GM19035 (cell line): ENCODE measurements at regions not wholly inside any gene's neighbourhood (a gene's known extent, or its start where the extent isn't known, plus 50 kb on each side); places are given as distances from the start of the nearest gene placed in this dataset.
"Not testable (repeated sequence)": the region's sequence is repeated elsewhere in the genome, so short reads cannot be mapped to it uniquely, and the experiment has no call there.

ENCODE experiments used
- ATAC-seq: cut with Tn5 transposase; IDR thresholded peaks from one replicate; pipeline ENCODE4 v1.9.1; 2021; ENCODE audit not compliant: unreplicated experiment

GRCh38 chr3:80668100-80668499, 900.3 kb upstream of the ROBO1 start:
- ATAC-seq, result no peak

DNA sequence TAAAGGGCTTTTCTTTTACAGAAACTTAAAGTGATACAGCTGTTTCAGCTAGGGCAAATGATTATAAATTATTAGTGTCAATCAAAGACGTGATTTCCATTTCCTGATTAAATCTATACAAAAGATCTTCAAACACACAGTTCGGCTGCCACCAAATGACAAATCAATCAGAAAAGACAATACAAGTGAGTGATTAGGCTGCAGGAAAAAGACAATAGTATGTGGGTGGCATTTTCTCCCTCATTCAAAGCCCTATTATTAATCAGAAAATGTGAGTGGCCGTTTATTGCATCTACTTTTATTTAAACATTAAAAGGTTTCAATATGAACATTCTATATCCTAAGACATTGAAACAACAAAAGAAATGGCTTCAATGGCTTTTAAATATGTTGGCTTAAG, 895.6 kb upstream of the ROBO1 start:
- no peak for ATAC-seq

DNA sequence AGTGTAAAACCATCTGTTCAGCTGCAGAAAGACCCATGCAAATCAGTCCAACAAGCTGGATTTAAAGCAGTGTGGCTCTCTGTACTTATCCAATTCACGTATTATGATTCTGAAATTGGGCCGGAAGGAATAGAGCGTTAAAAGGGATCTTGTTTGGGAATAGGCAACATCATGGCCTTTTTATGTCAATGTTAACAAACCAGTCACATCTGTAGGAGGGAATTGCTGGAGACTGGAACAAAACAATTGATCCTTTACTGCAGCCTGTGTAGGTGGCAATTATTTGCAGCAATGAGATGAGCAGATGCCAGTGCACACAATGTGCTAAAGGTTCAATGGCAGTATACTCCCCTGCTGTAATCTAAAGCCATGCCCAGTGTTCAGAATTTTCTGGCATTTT, 887.4 kb upstream of the ROBO1 start:
- no peak for ATAC-seq

GRCh38 chr3:80649170-80649569, 881.4 kb upstream of the ROBO1 start:
- ATAC-seq, result no peak

DNA sequence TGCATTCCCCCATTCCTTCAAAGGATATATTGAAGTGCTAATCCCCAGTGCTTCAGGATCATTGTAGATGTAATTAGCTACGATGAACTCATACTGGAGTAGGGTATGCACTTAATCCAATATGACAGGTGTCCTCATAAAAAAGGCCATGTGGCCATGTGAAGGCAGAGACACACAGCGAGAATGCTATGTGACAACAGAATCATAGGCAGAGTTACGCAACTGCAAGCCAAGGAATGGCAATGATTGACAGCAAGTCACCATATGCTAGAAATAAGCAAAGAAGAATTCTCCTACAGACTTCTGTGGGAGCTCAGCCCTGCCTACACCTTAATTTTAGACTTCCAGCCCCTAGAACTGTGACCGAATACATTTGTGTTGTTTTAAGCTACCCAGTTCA, 875.6 kb upstream of the ROBO1 start:
- ATAC-seq, result no peak

- no peak for ATAC-seq
Measured at GRCh38 chr3:80618295-80619256, 850.8 kb upstream of the ROBO1 start.

DNA sequence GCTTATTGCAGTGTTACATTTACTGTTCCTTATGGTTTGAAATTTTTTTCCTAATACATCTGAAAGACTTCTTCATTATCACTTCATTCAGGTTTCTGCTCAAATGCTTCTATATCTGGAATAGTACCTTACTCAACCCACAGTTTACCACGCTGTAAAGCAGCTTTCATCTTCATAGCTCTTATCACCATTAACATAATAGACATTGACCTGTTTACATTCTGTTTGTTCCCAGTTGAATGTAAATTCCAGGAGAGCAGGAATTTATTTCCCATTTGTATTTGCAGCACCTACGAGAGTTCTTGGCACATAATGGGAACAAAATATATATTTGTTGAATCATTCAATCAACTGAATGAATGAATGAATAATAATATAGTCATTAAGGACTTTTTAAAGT, 844.6 kb upstream of the ROBO1 start:
- ATAC-seq, result no peak

DNA sequence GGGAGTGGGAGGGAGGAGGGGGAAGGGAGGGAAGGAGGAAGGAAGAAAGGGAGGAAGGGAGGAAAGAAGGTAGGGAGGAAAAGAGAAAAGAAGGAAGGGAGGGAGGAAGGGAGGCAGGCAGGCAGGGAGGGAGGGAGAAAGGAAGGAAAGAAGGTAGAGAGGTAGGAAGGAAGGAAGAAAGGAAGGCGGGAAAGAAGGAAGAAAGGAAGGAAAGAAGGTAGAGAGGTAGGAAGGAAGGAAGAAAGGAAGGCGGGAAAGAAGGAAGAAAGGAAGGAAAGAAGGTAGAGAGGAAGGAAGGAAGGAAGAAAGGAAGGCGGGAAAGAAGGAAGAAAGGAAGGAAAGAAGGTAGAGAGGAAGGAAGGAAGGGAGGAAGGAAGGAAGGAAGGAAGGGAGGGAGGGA, 840.3 kb upstream of the ROBO1 start:
- not testable (repeated sequence) for ATAC-seq

GRCh38 chr3:80606073-80606472, 838.3 kb upstream of the ROBO1 start:
- no peak for ATAC-seq

- no peak for ATAC-seq
Measured at GRCh38 chr3:80601479-80601878, 833.7 kb upstream of the ROBO1 start.

GRCh38 chr3:80592792-80593191, 825.0 kb upstream of the ROBO1 start:
- no peak for ATAC-seq

DNA sequence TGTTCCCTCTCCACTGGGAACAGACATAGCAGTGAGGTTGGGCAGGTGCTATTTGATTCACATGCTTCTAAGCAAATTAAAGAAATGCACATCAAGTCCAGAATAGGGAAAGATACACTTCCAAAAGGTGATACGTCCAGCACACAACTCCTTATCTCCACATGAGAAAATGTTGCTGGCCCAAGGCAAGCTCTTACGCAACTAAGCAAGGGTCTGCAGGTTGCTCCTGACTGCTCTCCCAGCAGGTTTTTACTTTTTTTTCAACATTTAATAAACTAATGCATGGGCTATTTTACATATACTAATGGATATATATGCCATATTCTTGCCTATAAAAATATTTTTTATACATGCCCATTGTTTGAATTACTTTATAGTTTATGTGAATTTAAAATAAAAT, 818.5 kb upstream of the ROBO1 start:
- no peak for ATAC-seq

GRCh38 chr3:80580146-80580545, 812.3 kb upstream of the ROBO1 start:
- ATAC-seq, result no peak

DNA sequence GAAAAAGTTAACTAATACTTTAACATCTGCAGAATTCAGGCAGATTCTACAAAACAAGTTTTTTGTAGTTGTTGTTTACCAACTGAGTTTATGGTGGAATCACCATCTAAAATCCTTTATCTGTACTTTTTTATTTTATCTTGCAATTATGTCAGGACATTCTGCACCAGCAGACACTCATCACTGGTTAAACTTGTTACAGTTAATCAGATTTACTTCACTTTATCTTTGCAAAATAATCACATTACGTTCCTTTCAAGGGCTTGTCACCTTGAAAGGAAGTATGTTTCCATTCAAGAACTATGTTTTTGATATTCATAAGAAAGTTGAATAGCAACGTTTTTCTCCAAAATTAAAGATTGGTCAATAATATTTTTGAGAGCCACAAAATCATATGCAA, 796.6 kb upstream of the ROBO1 start:
- no peak for ATAC-seq

- no peak for ATAC-seq
Measured at GRCh38 chr3:80559701-80560100, 791.9 kb upstream of the ROBO1 start.

- no peak for ATAC-seq
Measured at GRCh38 chr3:80556763-80557162, 789.0 kb upstream of the ROBO1 start.

GRCh38 chr3:80554304-80554703, 786.5 kb upstream of the ROBO1 start:
- ATAC-seq, result no peak

GRCh38 chr3:80553211-80553610, 785.4 kb upstream of the ROBO1 start:
- ATAC-seq, result no peak

DNA sequence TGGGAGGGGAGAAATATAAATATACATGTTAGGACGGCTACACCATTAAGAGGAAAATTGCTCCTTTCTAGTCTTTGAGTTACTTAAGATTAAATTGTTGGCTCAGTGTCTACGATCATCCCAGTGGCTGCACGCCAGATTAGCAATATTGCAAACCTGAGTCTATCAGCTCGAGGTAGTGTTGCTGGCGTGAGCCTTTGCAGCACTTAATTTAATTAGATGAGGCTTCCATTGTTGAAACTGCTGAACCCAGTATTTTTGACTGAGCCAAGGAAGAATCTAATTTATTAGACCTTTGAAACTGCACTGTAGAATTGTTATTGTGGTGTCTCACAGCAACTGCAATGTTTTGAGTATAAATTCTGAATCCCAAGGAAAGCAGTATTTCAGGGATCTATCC, 782.4 kb upstream of the ROBO1 start:
- ATAC-seq, result no peak

DNA sequence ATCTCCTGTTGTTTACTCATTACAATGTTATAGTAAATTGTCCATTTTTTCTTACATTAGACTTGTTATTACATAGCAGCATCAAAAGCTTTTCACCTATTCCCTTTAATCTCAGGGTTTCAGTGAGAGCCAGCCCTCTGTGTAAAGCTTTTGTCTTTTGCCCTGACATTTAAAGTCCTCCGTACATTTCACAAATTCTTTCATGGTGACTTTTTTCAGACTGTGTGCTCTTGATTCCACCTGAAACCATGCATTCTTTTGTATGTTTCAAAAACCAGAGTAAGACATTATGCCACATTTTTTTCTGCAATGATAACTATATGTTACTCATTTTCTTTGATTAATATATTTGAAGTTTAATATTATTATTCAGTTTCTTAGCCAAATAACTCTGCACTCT, 781.4 kb upstream of the ROBO1 start:
- no peak for ATAC-seq

GRCh38 chr3:80543154-80543553, 775.4 kb upstream of the ROBO1 start:
- ATAC-seq, result no peak

DNA sequence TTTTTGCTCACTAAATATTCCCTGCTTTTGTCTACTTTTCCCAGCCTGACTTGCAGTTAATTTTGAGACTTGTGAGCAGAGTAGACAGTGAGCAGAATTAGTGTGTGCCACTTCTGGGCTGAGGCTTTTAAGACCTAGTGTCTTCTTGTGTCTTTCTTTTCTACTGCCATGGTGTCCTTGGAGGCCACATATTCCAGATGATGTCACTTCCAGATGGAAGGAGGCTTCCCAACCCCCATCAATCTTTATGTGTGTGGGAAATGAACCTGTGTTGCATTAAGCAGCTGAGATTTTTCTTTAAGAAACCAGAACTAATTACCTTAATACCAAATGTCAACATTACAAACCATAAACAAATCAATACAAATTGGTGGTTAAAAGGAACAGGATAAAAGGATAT, 774.7 kb upstream of the ROBO1 start:
- no peak for ATAC-seq

DNA sequence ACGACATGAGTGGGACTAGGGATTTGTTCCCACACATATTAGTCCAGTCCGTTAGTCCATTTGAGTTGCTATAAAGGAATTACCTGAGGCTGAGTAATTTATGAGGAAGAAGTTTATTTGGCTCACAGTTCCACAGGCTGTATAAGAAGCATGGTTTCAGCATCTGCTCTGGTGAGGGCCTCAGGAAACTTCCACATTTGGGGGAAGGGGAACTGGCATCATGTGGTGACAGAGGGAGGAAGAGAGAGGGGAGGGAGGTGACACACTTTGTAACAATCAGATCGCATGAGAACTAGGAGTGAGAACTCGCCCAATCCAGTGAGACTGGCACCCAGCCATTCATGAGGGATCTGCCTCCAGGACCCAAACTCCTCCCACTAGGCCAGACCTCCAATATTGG, 769.9 kb upstream of the ROBO1 start:
- no peak for ATAC-seq
